Thymus (tissue), 11 donors: ENCODE measurements at regions not wholly inside any gene's neighbourhood (a gene's known extent, or its start where the extent isn't known, plus 50 kb on each side); places are given as distances from the start of the nearest gene placed in this dataset.
A peak's percentile ranks its signal among the peaks of the same experiment; 100 is the strongest.
"Not testable (repeated sequence)": the region's sequence is repeated elsewhere in the genome, so short reads cannot be mapped to it uniquely, and the experiment has no call there.

ENCODE experiments used
- DNase-seq, 9 donors: peaks; one replicate each; pipeline ENCODE4 v3.0.0-alpha.2; 2013; ENCODE audit warnings: low spot score in 9 of 9, low read depth in 6 of 9, missing footprints in 1 of 9
- H3K27ac ChIP-seq, 2 donors: one replicate each; pipeline ENCODE4 v1.5.1; 2013; ENCODE audit warnings: control low read depth in 1 of 2, low read depth in 1 of 2, low read length in 1 of 2, mild to moderate bottlenecking in 1 of 2, moderate library complexity in 1 of 2
- H3K27me3 ChIP-seq, 2 donors: one replicate each; pipeline ENCODE4 v1.5.1; 2013; ENCODE audit warnings: low read length in 1 of 2; ENCODE audit not compliant: control insufficient read depth in 2 of 2, insufficient read depth in 1 of 2
- H3K36me3 ChIP-seq, 2 donors: one replicate each; pipeline ENCODE4 v1.5.1; 2013; ENCODE audit warnings: low read length in 1 of 2, mild to moderate bottlenecking in 1 of 2, moderate library complexity in 1 of 2; ENCODE audit not compliant: control insufficient read depth in 2 of 2, insufficient read depth in 2 of 2
- H3K4me1 ChIP-seq, 2 donors: one replicate each; pipeline ENCODE4 v1.5.1; 2013; ENCODE audit warnings: low read length in 2 of 2; ENCODE audit not compliant: control insufficient read depth in 2 of 2, insufficient read depth in 2 of 2
- H3K4me3 ChIP-seq, 2 donors: one replicate each; pipeline ENCODE4 v1.5.1; 2013; ENCODE audit warnings: low read length in 2 of 2, control low read depth in 1 of 2, mild to moderate bottlenecking in 1 of 2
- H3K9me3 ChIP-seq, 2 donors: one replicate each; pipeline ENCODE4 v1.5.1; 2013; ENCODE audit warnings: low read length in 1 of 2, mild to moderate bottlenecking in 1 of 2; ENCODE audit not compliant: control insufficient read depth in 2 of 2, insufficient read depth in 1 of 2
- WGBS: extraction: QIAGEN DNeasy Blood & Tissue Kit; methylation state at CpG from one replicate; pipeline ENCODE4 v1.1.7; 2013; 5-methylcytosine and 5-hydroxymethylcytosine counted together
- donor health status: healthy.

- not testable (repeated sequence) for H3K27me3 ChIP-seq, H3K36me3 ChIP-seq, H3K9me3 ChIP-seq, H3K27ac ChIP-seq, DNase-seq, H3K4me1 ChIP-seq, H3K4me3 ChIP-seq
- 77% methylated on average over 6 of the region's 42 CpGs for WGBS
Measured at GRCh38 chr15:20785151-20785936, 80.8 kb downstream of the POTEB2 start.

GRCh38 chr15:20783598-20784184 lies 82.4 kb downstream of the POTEB2 start:
- H3K4me1 ChIP-seq, H3K27ac ChIP-seq, DNase-seq, H3K4me3 ChIP-seq, H3K27me3 ChIP-seq, H3K9me3 ChIP-seq, H3K36me3 ChIP-seq: not testable (repeated sequence)
- WGBS: no CpG with 5 or more reads among the region's 36 CpGs

GRCh38 chr15:20775412-20775811 lies 90.7 kb downstream of the POTEB2 start:
- not testable (repeated sequence) for H3K9me3 ChIP-seq, DNase-seq, H3K27me3 ChIP-seq, H3K36me3 ChIP-seq, H3K27ac ChIP-seq, H3K4me1 ChIP-seq, H3K4me3 ChIP-seq
- no CpG with 5 or more reads among the region's 41 CpGs for WGBS

DNA sequence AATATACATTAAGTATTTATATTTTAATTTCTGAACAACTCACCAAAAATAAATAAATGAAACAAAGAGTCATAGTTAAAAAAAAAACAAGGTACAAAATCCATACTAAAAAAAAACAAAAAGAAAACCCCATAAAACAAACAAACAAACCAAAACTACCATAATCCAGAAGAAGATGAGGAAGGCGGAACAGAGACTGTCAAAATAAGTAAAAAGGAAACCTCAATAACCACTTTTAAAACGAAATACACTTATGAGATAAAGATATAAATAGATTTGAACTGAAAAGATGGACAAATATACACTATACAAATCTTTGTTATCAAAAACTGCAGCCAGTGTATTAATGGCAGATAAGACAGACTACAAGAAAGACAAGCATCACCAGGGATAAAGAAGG lies 98.2 kb downstream of the POTEB2 start:
- not testable (repeated sequence) for DNase-seq, H3K27me3 ChIP-seq, H3K4me3 ChIP-seq, H3K27ac ChIP-seq, H3K9me3 ChIP-seq, H3K4me1 ChIP-seq, H3K36me3 ChIP-seq
- no CpG with 5 or more reads among the region's 2 CpGs for WGBS

DNA sequence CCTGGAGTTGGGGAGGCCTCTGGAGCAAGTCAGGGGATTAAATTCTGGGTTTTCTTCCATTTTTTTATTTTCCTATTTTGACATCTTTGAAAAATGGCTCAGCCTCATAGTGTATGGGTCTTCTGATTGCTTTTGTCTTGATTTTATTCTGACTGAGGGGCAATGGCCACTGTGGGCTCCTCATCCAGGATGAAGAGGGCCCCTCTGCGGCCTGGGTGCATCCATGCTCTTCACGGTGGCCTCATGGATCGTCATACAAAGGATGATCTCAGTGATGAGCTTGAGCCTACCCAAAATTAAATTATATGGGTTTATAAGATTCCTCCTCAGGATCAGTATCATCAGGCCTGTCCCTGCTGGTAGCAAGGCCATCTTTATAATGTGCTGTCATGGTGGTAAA lies 103.7 kb downstream of the POTEB2 start:
- 94% methylated on average over 3 of the region's 3 CpGs for WGBS
- not testable (repeated sequence) for H3K4me1 ChIP-seq, H3K4me3 ChIP-seq

DNA sequence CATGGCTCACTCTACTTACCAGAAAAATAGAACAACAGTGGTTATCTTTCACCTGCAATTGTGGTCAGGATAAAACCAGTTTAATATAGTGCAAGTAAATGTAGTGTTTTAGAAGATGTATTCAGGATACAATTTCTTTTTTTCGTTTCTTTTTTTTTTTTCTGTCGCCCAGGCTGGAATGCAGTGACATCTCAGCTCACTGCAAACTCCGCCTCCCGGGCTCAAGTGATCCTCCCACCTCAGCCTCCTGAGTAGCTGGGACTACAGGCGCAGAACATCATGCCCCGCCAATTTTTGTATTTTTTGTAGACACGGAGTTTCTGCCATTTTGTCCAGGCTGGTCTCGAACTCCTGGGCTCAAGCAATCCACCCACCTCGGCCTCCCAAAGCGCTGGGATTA lies 109.7 kb downstream of the POTEB2 start:
- not testable (repeated sequence) for H3K27me3 ChIP-seq, H3K27ac ChIP-seq, H3K4me3 ChIP-seq, DNase-seq, H3K4me1 ChIP-seq, H3K9me3 ChIP-seq, H3K36me3 ChIP-seq
- WGBS: 33% methylated on average over 1 of the region's 10 CpGs

More for the DNA sequence above, 103.7 kb downstream of the POTEB2 start:
- not testable (repeated sequence) for H3K27me3 ChIP-seq, H3K27ac ChIP-seq, H3K36me3 ChIP-seq, DNase-seq, H3K9me3 ChIP-seq

DNA sequence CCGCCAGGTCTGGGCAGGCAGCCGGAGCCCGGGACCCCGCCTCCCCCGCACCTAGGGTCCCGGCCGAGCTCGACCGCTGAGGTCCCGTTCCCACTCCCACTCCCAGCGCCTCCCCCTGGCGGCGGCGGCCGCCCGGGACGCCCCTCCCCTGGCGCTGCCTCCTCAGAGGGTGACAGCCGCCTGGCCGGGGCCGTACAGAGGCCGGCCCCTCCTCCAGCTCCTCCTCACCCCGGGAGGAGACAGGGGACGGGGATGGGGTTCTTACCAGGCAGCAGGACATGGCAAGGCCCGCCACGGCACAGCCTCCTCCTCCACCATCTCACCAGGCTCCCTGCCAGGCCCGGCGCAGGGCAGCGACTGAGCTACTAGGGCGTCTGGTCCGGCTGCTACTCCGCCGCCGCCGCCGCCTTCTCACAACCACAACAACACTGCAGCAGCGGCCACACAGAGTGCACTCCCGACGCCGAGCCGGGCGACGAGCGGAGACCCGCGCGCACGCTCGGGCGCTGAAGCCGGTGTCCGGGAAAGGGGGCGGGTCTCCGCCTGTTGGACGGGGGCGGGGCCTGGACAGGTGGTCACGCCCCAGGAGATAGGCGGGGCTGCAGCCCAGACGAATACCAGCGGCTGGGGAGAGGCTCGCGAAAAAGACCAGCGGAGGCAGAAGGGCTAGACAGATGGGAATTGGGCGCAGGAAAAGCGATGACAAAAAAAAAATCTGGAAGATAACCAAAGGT lies 110.3 kb downstream of the POTEB2 start:
- H3K9me3 ChIP-seq, H3K27ac ChIP-seq, H3K36me3 ChIP-seq, H3K4me1 ChIP-seq, DNase-seq, H3K4me3 ChIP-seq, H3K27me3 ChIP-seq: not testable (repeated sequence)
- whole genome bisulfite sequencing: 77% methylated on average over 21 of the region's 65 CpGs

- not testable (repeated sequence) for H3K4me1 ChIP-seq, H3K27ac ChIP-seq, H3K9me3 ChIP-seq, H3K4me3 ChIP-seq, H3K27me3 ChIP-seq, H3K36me3 ChIP-seq
- WGBS: 46% methylated on average over 1 of the region's 1 CpG
- DNase-seq: peak in 1 of 9 donors; percentile 0
Measured at GRCh38 chr15:20733493-20733892, 132.6 kb downstream of the POTEB2 start.
